CD4-positive, alpha-beta T cell (primary cell): ENCODE measurements at regions not wholly inside any gene's neighbourhood (a gene's known extent, or its start where the extent isn't known, plus 50 kb on each side); places are given as distances from the start of the nearest gene placed in this dataset.

Experiments
- ATAC-seq: fragments of 200-7000 bp; cut with Tn5 transposase; one replicate; pipeline ENCODE4 v1.10.0; 2022; ENCODE audit warnings: mild to moderate bottlenecking; ENCODE audit not compliant: poor library complexity
- CTCF ChIA-PET: fragments of 350-600 bp; sonication (Branson Sonifier 250); formaldehyde crosslinking; loops from one replicate; lab custom pipeline; 2021; ENCODE audit warnings: antibody characterized with exemption, inconsistent platforms; lab: Charles Lee
- POLR2A ChIA-PET: fragments of 350-600 bp; sonication (Branson Sonifier 250); formaldehyde crosslinking; loops from one replicate; lab custom pipeline; 2021; ENCODE audit warnings: antibody characterized with exemption, inconsistent platforms; lab: Charles Lee
- DNase-seq, 14 experiments: peaks; one replicate each; pipeline ENCODE4 v3.0.0-alpha.2; 2013 to 2020; ENCODE audit warnings: mixed read lengths in 2 of 14
- H3K27ac ChIP-seq, 2 donors: one replicate each; pipeline versions ENCODE4 v1.5.1 to v1.7.0; 2013; ENCODE audit warnings: low read length in 2 of 2, low read depth in 1 of 2, mild to moderate bottlenecking in 1 of 2
- H3K27me3 ChIP-seq, 2 experiments: 1 replicate in 1 of 2; 2 replicates in 1 of 2; pipeline versions ENCODE4 v1.6.1 to v1.7.0; 2013; ENCODE audit warnings: low read length in 2 of 2, control low read depth in 1 of 2, mild to moderate bottlenecking in 1 of 2, moderate library complexity in 1 of 2; ENCODE audit not compliant: insufficient read depth in 2 of 2, control insufficient read depth in 1 of 2
- H3K36me3 ChIP-seq: one replicate; pipeline ENCODE4 v1.6.1; 2013; ENCODE audit warnings: low read length, control low read depth; ENCODE audit not compliant: insufficient read depth
- H3K4me1 ChIP-seq: one replicate; pipeline ENCODE4 v1.6.1; 2013; ENCODE audit warnings: low read length, control low read depth; ENCODE audit not compliant: insufficient read depth
- H3K4me3 ChIP-seq: one replicate; pipeline ENCODE4 v1.5.1; 2013; ENCODE audit warnings: mild to moderate bottlenecking, low read length, moderate library complexity
- H3K9me3 ChIP-seq, 2 experiments: 1 replicate in 1 of 2; 2 replicates in 1 of 2; pipeline versions ENCODE4 v1.6.1 to v1.7.0; 2013; ENCODE audit warnings: low read length in 2 of 2, mild to moderate bottlenecking in 2 of 2, control low read depth in 1 of 2, moderate library complexity in 1 of 2; ENCODE audit not compliant: control insufficient read depth in 1 of 2, insufficient read depth in 1 of 2
- H3K27ac Mint-ChIP-seq: one replicate; pipeline ENCODE4 v1.8.0; 2020; ENCODE audit warnings: mixed read lengths
- H3K27me3 Mint-ChIP-seq: one replicate; pipeline ENCODE4 v1.8.0; 2021; ENCODE audit warnings: mixed read lengths
- H3K36me3 Mint-ChIP-seq: one replicate; pipeline ENCODE4 v1.8.0; 2021; ENCODE audit warnings: low read depth, mixed read lengths
- H3K4me1 Mint-ChIP-seq: one replicate; pipeline ENCODE4 v1.8.0; 2021; ENCODE audit warnings: low read depth, mixed read lengths
- H3K4me3 Mint-ChIP-seq: one replicate; pipeline ENCODE4 v1.8.0; 2020; ENCODE audit warnings: mild to moderate bottlenecking, mixed read lengths
- H3K9me3 Mint-ChIP-seq: one replicate; pipeline ENCODE4 v1.8.0; 2020; ENCODE audit warnings: mixed read lengths
- intact Hi-C, 2 experiments: fragments of 100-400 bp; cut with DNase I in 1 of 2; cut with micrococcal nuclease in 1 of 2; formaldehyde crosslinking; loops; one replicate each; pipeline versions ENCODE4 v1.15.1 to v1.9.0; 2023 to 2025; cut with DNase I, micrococcal nuclease
- TF ChIP-seq, protein P1 (sequence below): fragments of 200-600 bp; IDR thresholded peaks from one replicate; pipeline ENCODE4 v1.8.0; 2022; ENCODE audit warnings: antibody characterized with exemption, mild to moderate bottlenecking

DNA sequence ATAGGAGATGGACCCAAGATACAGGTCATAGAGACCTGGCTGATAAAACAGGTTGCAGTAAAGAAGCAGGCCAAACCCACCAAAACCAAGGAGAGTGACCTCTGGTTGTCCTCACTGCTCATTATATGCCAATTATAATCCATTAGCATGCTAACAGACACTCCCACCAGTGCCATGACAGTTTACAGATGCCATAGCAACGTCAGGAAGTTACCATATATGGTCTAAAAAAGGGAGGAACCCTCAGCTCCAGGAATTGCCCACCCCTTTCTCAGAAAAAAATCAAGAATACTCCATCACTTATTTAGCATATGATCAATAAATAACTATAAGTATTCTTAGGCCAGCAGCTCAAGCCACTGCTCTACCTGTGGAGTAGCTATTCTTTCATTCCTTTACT is 574.7 kb upstream of the ID2 start:
- ChIA-PET CTCF (interaction anchor here (0.8 to 1.0 kb wide), 2 partner anchors 11 to 60 kb away, joined by 3 read pairs; no protein-coding TSS in a partner anchor), POLR2A (no interaction called here)
- H3K36me3 ChIP-seq, result no peaks in the 10 kb centered on the region
- no peaks in the 10 kb centered on the region for H3K9me3 Mint-ChIP-seq
- TF ChIP-seq, protein P1, sequence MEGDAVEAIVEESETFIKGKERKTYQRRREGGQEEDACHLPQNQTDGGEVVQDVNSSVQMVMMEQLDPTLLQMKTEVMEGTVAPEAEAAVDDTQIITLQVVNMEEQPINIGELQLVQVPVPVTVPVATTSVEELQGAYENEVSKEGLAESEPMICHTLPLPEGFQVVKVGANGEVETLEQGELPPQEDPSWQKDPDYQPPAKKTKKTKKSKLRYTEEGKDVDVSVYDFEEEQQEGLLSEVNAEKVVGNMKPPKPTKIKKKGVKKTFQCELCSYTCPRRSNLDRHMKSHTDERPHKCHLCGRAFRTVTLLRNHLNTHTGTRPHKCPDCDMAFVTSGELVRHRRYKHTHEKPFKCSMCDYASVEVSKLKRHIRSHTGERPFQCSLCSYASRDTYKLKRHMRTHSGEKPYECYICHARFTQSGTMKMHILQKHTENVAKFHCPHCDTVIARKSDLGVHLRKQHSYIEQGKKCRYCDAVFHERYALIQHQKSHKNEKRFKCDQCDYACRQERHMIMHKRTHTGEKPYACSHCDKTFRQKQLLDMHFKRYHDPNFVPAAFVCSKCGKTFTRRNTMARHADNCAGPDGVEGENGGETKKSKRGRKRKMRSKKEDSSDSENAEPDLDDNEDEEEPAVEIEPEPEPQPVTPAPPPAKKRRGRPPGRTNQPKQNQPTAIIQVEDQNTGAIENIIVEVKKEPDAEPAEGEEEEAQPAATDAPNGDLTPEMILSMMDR, result no peak
- no peak overlapping the region for H3K27ac ChIP-seq
- no peak overlapping the region for H3K27ac Mint-ChIP-seq
- no peaks in the 10 kb centered on the region for H3K9me3 ChIP-seq
- intact Hi-C loops, result no loop called here
- no peaks in the 10 kb centered on the region for H3K27me3 Mint-ChIP-seq
- no peak overlapping the region for H3K4me3 Mint-ChIP-seq
- no peak overlapping the region for H3K4me3 ChIP-seq
- DNase-seq, result no peak
- H3K36me3 Mint-ChIP-seq, result no peaks in the 10 kb centered on the region
- no peaks in the 10 kb centered on the region for H3K4me1 Mint-ChIP-seq
- H3K27me3 ChIP-seq, result no peaks in the 10 kb centered on the region
- no peak for ATAC-seq
- peaks cover 5% of the 10 kb centered on the region for H3K4me1 ChIP-seq

- DNase-seq, result no peak
- TF ChIP-seq, protein P1, result no peak
Observed at GRCh38 chr2:8107621-8108378, 574.1 kb upstream of the ID2 start.

GRCh38 chr2:8110716-8111115 is 571.1 kb upstream of the ID2 start:
- Histone ChIP-seq H3K27ac (no peak overlapping the region), H3K4me1 (peaks cover 5% of the 10 kb centered on the region), H3K27me3 (no peaks in the 10 kb centered on the region), H3K9me3 (no peaks in the 10 kb centered on the region), H3K4me3 (no peak overlapping the region), H3K36me3 (no peaks in the 10 kb centered on the region)
- ChIA-PET CTCF (no interaction called here), POLR2A (no interaction called here)
- intact Hi-C loops, result no loop called here
- TF ChIP-seq, protein P1, result no peak
- Mint-ChIP-seq H3K9me3 (no peaks in the 10 kb centered on the region), H3K27me3 (no peaks in the 10 kb centered on the region), H3K36me3 (no peaks in the 10 kb centered on the region), H3K4me1 (no peaks in the 10 kb centered on the region), H3K4me3 (no peak overlapping the region), H3K27ac (no peak overlapping the region)
- ATAC-seq, result no peak
- DNase-seq, result no peak

More at GRCh38 chr2:8107621-8108378, 574.1 kb upstream of the ID2 start:
- Histone ChIP-seq H3K4me3 (no peak overlapping the region), H3K4me1 (peaks cover 5% of the 10 kb centered on the region), H3K27ac (no peak overlapping the region), H3K27me3 (no peaks in the 10 kb centered on the region), H3K9me3 (no peaks in the 10 kb centered on the region), H3K36me3 (no peaks in the 10 kb centered on the region)
- ChIA-PET POLR2A (no interaction called here), CTCF (interaction anchor here (0.8 kb wide), 1 partner anchor 12 kb away, joined by 3 read pairs; no protein-coding TSS in a partner anchor)
- Mint-ChIP-seq H3K4me3 (no peak overlapping the region), H3K27ac (no peak overlapping the region), H3K4me1 (no peaks in the 10 kb centered on the region), H3K36me3 (no peaks in the 10 kb centered on the region), H3K27me3 (no peaks in the 10 kb centered on the region), H3K9me3 (no peaks in the 10 kb centered on the region)
- no peak for ATAC-seq
- intact Hi-C loops, result no loop called here
